ENCODE measurements at regions not wholly inside any gene's neighbourhood (a gene's known extent, or its start where the extent isn't known, plus 50 kb on each side); places are given as distances from the start of the nearest gene placed in this dataset.

DNA sequence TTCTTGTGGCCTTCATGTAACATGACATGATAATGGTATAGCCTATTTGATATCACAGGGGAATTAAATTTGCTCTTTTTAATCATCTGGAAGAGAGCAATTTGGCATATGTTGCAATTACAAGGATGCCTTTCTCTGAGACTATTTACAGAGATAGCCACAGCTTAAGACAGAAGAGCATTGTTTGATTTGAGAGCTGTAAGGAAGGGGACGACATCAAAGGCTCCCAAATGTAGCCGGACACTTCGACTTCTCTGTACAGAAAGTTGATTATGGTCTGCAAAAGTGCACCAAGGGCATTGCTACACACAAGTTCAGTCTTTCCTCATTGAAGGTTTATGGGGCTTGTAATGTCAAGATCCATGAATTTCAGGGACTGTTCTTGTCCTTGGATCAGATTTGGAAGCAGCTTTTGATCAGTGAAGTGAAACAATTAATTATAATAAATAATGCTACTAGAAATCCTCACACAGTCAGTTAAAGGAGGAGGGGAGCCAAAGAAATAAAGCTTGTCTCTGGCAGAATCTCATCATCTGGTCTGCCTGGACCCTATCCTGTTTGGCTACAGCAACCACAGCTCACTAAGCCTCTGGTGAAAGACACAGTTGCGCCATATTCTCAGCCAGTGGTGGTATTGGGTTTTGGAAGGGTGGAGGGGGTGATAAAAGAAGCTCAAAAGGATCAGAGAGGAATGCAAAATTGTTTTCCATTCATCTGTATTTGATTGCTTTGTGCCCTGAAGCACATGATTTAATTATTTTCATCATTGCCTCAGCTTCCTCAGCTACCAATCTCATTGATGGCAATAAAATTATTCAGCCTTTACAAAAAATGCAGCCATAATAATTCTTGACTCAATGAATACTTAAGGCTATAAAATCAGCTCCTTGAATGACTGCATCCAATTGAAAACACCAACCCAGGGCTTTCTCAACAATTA lies 654.3 kb upstream of the LCORL start:
- no peak for TF ChIP-seq TOX (CRISPR knock-in tag; IDR thresholded peaks at IDR 0.05; ENCODE audit: borderline replicate concordance)
- TF ChIP-seq RARB (CRISPR knock-in tag; IDR thresholded peaks at IDR 0.05) = no peak
- TF ChIP-seq ISL1 (CRISPR knock-in tag; IDR thresholded peaks at IDR 0.05) = no peak
- no peak for TF ChIP-seq ZFP3 (CRISPR knock-in tag; IDR thresholded peaks at IDR 0.05)
- TF ChIP-seq, protein P1, sequence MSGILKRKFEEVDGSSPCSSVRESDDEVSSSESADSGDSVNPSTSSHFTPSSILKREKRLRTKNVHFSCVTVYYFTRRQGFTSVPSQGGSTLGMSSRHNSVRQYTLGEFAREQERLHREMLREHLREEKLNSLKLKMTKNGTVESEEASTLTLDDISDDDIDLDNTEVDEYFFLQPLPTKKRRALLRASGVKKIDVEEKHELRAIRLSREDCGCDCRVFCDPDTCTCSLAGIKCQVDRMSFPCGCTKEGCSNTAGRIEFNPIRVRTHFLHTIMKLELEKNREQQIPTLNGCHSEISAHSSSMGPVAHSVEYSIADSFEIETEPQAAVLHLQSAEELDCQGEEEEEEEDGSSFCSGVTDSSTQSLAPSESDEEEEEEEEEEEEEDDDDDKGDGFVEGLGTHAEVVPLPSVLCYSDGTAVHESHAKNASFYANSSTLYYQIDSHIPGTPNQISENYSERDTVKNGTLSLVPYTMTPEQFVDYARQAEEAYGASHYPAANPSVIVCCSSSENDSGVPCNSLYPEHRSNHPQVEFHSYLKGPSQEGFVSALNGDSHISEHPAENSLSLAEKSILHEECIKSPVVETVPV (CRISPR knock-in tag; IDR thresholded peaks at IDR 0.05) = no peak
- TF ChIP-seq OSR1 (CRISPR knock-in tag; IDR thresholded peaks at IDR 0.05) = no peak
- TF ChIP-seq, protein P2, sequence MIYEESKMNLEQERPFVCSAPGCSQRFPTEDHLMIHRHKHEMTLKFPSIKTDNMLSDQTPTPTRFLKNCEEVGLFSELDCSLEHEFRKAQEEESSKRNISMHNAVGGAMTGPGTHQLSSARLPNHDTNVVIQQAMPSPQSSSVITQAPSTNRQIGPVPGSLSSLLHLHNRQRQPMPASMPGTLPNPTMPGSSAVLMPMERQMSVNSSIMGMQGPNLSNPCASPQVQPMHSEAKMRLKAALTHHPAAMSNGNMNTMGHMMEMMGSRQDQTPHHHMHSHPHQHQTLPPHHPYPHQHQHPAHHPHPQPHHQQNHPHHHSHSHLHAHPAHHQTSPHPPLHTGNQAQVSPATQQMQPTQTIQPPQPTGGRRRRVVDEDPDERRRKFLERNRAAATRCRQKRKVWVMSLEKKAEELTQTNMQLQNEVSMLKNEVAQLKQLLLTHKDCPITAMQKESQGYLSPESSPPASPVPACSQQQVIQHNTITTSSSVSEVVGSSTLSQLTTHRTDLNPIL (CRISPR knock-in tag; IDR thresholded peaks at IDR 0.05; ENCODE audit: low read depth) = no peak
- TF ChIP-seq CSDC2 (CRISPR knock-in tag; IDR thresholded peaks at IDR 0.05) = no peak
- no peak for TF ChIP-seq GLIS3 (CRISPR knock-in tag; IDR thresholded peaks at IDR 0.05)
- TF ChIP-seq BACH2 (CRISPR knock-in tag; IDR thresholded peaks at IDR 0.05; ENCODE audit: borderline replicate concordance) = no peak
- TF ChIP-seq SNAI2 (CRISPR knock-in tag; IDR thresholded peaks at IDR 0.05) = no peak
- no peak for TF ChIP-seq ZFP30 (CRISPR knock-in tag; IDR thresholded peaks at IDR 0.05)
- no peak for TF ChIP-seq ZC3H10 (CRISPR knock-in tag; IDR thresholded peaks at IDR 0.05)
- no peak for TF ChIP-seq ARNTL (CRISPR knock-in tag; IDR thresholded peaks at IDR 0.05; ENCODE audit: borderline replicate concordance, low read depth)
- TF ChIP-seq, protein P3, sequence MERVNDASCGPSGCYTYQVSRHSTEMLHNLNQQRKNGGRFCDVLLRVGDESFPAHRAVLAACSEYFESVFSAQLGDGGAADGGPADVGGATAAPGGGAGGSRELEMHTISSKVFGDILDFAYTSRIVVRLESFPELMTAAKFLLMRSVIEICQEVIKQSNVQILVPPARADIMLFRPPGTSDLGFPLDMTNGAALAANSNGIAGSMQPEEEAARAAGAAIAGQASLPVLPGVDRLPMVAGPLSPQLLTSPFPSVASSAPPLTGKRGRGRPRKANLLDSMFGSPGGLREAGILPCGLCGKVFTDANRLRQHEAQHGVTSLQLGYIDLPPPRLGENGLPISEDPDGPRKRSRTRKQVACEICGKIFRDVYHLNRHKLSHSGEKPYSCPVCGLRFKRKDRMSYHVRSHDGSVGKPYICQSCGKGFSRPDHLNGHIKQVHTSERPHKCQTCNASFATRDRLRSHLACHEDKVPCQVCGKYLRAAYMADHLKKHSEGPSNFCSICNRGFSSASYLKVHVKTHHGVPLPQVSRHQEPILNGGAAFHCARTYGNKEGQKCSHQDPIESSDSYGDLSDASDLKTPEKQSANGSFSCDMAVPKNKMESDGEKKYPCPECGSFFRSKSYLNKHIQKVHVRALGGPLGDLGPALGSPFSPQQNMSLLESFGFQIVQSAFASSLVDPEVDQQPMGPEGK (CRISPR knock-in tag; IDR thresholded peaks at IDR 0.05; ENCODE audit: borderline replicate concordance) = no peak
- no peak for TF ChIP-seq ZNF565 (CRISPR knock-in tag; conservative IDR thresholded peaks at IDR 0.05; ENCODE audit: low read depth)
- no peak for ATAC-seq

DNA sequence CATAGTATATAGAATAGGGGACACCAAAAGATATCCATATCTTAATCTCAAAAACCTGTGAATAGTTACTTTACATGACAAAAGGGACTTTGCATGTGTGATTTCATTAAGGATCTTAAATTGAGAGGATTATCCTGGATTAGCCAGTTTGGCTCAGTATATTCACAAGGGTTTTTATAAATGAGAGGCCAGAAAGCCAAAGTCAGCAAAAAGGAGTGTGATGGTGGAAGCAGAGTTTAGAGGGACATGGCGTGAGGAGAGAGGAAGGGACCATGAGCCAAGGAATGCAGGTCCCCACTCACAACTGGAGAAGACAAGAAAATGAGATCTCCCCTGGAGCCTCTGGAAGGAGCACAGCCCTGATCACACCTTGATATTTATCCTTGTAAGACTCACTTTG lies 648.5 kb upstream of the LCORL start:
- ATAC-seq = no peak
- TF ChIP-seq CSDC2 (CRISPR knock-in tag; IDR thresholded peaks at IDR 0.05) = no peak
- no peak for TF ChIP-seq ESRRG (CRISPR knock-in tag; IDR thresholded peaks at IDR 0.05)
- no peak for TF ChIP-seq ZNF8 (CRISPR knock-in tag; IDR thresholded peaks at IDR 0.05)
- no peak for TF ChIP-seq ZFP30 (CRISPR knock-in tag; IDR thresholded peaks at IDR 0.05)
- no peak for TF ChIP-seq BACH2 (CRISPR knock-in tag; IDR thresholded peaks at IDR 0.05; ENCODE audit: borderline replicate concordance)

DNA sequence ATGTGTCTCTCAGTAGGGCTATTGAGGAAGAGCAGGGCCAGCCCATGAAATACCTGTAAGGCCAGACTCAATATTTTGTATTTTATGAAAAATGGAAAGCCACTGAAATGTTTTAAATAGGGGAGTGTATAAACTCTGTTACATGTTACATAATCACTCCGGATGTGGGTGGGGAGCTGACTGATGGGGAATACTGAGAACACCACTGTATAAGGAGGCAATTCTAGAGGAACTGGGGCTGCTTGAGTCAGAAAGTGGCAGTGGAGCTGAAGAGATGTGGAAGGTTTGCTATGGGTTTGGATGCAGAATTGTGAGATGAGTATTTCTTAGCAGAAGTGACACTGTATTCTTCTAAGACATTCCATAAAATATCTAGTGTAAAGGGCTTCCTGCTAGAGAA lies 647.8 kb upstream of the LCORL start:
- TF ChIP-seq, protein P4, sequence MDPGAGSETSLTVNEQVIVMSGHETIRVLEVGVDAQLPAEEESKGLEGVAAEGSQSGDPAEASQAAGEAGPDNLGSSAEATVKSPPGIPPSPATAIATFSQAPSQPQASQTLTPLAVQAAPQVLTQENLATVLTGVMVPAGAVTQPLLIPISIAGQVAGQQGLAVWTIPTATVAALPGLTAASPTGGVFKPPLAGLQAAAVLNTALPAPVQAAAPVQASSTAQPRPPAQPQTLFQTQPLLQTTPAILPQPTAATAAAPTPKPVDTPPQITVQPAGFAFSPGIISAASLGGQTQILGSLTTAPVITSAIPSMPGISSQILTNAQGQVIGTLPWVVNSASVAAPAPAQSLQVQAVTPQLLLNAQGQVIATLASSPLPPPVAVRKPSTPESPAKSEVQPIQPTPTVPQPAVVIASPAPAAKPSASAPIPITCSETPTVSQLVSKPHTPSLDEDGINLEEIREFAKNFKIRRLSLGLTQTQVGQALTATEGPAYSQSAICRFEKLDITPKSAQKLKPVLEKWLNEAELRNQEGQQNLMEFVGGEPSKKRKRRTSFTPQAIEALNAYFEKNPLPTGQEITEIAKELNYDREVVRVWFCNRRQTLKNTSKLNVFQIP (CRISPR knock-in tag; IDR thresholded peaks at IDR 0.05; ENCODE audit: borderline replicate concordance, low read depth) = no peak
- TF ChIP-seq OSR1 (CRISPR knock-in tag; IDR thresholded peaks at IDR 0.05) (no peak), GLIS3 (CRISPR knock-in tag; IDR thresholded peaks at IDR 0.05) (no peak), ISL1 (CRISPR knock-in tag; IDR thresholded peaks at IDR 0.05) (no peak), BACH2 (CRISPR knock-in tag; IDR thresholded peaks at IDR 0.05; ENCODE audit: borderline replicate concordance) (no peak), ZNF70 (CRISPR knock-in tag; IDR thresholded peaks at IDR 0.05) (no peak), TOX (CRISPR knock-in tag; IDR thresholded peaks at IDR 0.05; ENCODE audit: borderline replicate concordance) (no peak), SNAI2 (CRISPR knock-in tag; IDR thresholded peaks at IDR 0.05) (no peak), RARB (CRISPR knock-in tag; IDR thresholded peaks at IDR 0.05) (no peak), CSDC2 (CRISPR knock-in tag; IDR thresholded peaks at IDR 0.05) (no peak), ZC3H10 (CRISPR knock-in tag; IDR thresholded peaks at IDR 0.05) (no peak), ZNF8 (CRISPR knock-in tag; IDR thresholded peaks at IDR 0.05) (no peak), TCF4 (CRISPR knock-in tag; IDR thresholded peaks at IDR 0.05; ENCODE audit: borderline replicate concordance) (no peak), ARNTL (CRISPR knock-in tag; IDR thresholded peaks at IDR 0.05; ENCODE audit: borderline replicate concordance, low read depth) (no peak), PPARA (CRISPR knock-in tag; IDR thresholded peaks at IDR 0.05; ENCODE audit: borderline replicate concordance) (no peak), ZFP30 (CRISPR knock-in tag; IDR thresholded peaks at IDR 0.05) (no peak)
- TF ChIP-seq, protein P1 (CRISPR knock-in tag; IDR thresholded peaks at IDR 0.05) = no peak
- ATAC-seq = no peak

Data from SK-N-SH treated with all-trans-retinoic acid at 6 μM for 48 hours (cell line).